Left ventricle myocardium inferior (tissue), 1 donor: ENCODE measurements at regions not wholly inside any gene's neighbourhood (a gene's known extent, or its start where the extent isn't known, plus 50 kb on each side); places are given as distances from the start of the nearest gene placed in this dataset.
"Not testable (repeated sequence)": the region's sequence is repeated elsewhere in the genome, so short reads cannot be mapped to it uniquely, and the experiment has no call there.

ENCODE experiments used
- DNase-seq: peaks from one replicate; pipeline ENCODE4 v3.0.0-alpha.2; 2020
- H3K27ac ChIP-seq: fragments of 200-600 bp; replicated peaks from 2 replicates; pipeline ENCODE4 v1.8.0; 2021
- H3K27me3 ChIP-seq: fragments of 200-600 bp; 2 replicates; pipeline ENCODE4 v1.8.0; 2021; ENCODE audit warnings: low read depth
- H3K36me3 ChIP-seq: fragments of 200-600 bp; 2 replicates; pipeline ENCODE4 v1.8.0; 2021
- H3K4me1 ChIP-seq: fragments of 200-600 bp; 2 replicates; pipeline ENCODE4 v1.8.0; 2021
- H3K4me3 ChIP-seq: fragments of 200-600 bp; 2 replicates; pipeline ENCODE4 v1.8.0; 2021; ENCODE audit warnings: mild to moderate bottlenecking, moderate library complexity
- H3K9me3 ChIP-seq: fragments of 200-600 bp; replicated peaks from 2 replicates; pipeline ENCODE4 v1.8.0; 2021
- CTCF ChIP-seq: fragments of 200-600 bp; IDR thresholded peaks from 2 replicates; pipeline ENCODE4 v1.8.0; 2021; ENCODE audit warnings: antibody characterized with exemption, mild to moderate bottlenecking, borderline replicate concordance
- intact Hi-C: fragments of 100-400 bp; cut with micrococcal nuclease; formaldehyde crosslinking; loops from one replicate; pipeline ENCODE4 v1.11.0; 2022
- donor health status: DM: no; HTN: yes; CAD: no; lungs with severe emphysema.

- no peak for DNase-seq
- Histone ChIP-seq H3K4me1 (no peaks in the 10 kb centered on the region), H3K36me3 (no peaks in the 10 kb centered on the region), H3K27me3 (no peaks in the 10 kb centered on the region), H3K9me3 (peaks cover 3% of the 10 kb centered on the region), H3K27ac (no peak overlapping the region), H3K4me3 (no peak overlapping the region)
- intact Hi-C loops, result no loop called here
- no peak for TF ChIP-seq CTCF
Measured at GRCh38 chr17:69672924-69673323, 258.4 kb downstream of the MAP2K6 start.

GRCh38 chr17:69677130-69677529 lies 262.6 kb downstream of the MAP2K6 start:
- H3K4me1 ChIP-seq, result no peaks in the 10 kb centered on the region
- peak; percentile 31 for TF ChIP-seq CTCF
- DNase-seq, result no peak

GRCh38 chr17:69678206-69678605 lies 263.7 kb downstream of the MAP2K6 start:
- Histone ChIP-seq H3K9me3 (no peaks in the 10 kb centered on the region), H3K27ac (no peak overlapping the region), H3K27me3 (no peaks in the 10 kb centered on the region), H3K4me1 (no peaks in the 10 kb centered on the region), H3K36me3 (no peaks in the 10 kb centered on the region), H3K4me3 (no peak overlapping the region)
- DNase-seq, result no peak
- TF ChIP-seq CTCF, result no peak
- intact Hi-C loops, result no loop called here

More at GRCh38 chr17:69677130-69677529, 262.6 kb downstream of the MAP2K6 start:
- no peaks in the 10 kb centered on the region for H3K27me3 ChIP-seq
- no peaks in the 10 kb centered on the region for H3K36me3 ChIP-seq
- intact Hi-C loops, result no loop called here
- H3K27ac ChIP-seq, result no peak overlapping the region
- no peak overlapping the region for H3K4me3 ChIP-seq
- no peaks in the 10 kb centered on the region for H3K9me3 ChIP-seq

- DNase-seq, result no peak
- Histone ChIP-seq H3K4me1 (no peaks in the 10 kb centered on the region), H3K4me3 (no peak overlapping the region), H3K27ac (no peak overlapping the region), H3K27me3 (no peaks in the 10 kb centered on the region), H3K9me3 (no peaks in the 10 kb centered on the region), H3K36me3 (no peaks in the 10 kb centered on the region)
- intact Hi-C loops, result no loop called here
- TF ChIP-seq CTCF, result no peak
Measured at GRCh38 chr17:69679829-69680228, 265.3 kb downstream of the MAP2K6 start.

- no peaks in the 10 kb centered on the region for H3K36me3 ChIP-seq
- no peak for DNase-seq
- no peak for TF ChIP-seq CTCF
- H3K27me3 ChIP-seq, result no peaks in the 10 kb centered on the region
- no peak overlapping the region for H3K27ac ChIP-seq
- intact Hi-C loops, result no loop called here
- H3K4me3 ChIP-seq, result no peak overlapping the region
- H3K4me1 ChIP-seq, result no peaks in the 10 kb centered on the region
- peaks cover 14% of the 10 kb centered on the region for H3K9me3 ChIP-seq
Measured at GRCh38 chr17:69684251-69684650, 269.8 kb downstream of the MAP2K6 start.

- not testable (repeated sequence) for H3K4me3 ChIP-seq
Measured at GRCh38 chr17:69685150-69685549, 270.7 kb downstream of the MAP2K6 start.

More at GRCh38 chr17:69685150-69685549, 270.7 kb downstream of the MAP2K6 start:
- DNase-seq, H3K27me3 ChIP-seq, intact Hi-C loops, H3K4me1 ChIP-seq, H3K36me3 ChIP-seq, H3K27ac ChIP-seq: not testable (repeated sequence)
- H3K9me3 ChIP-seq, result peaks cover 18% of the 10 kb centered on the region
